Hepatocyte (in vitro differentiated cells): ENCODE measurements at regions not wholly inside any gene's neighbourhood (a gene's known extent, or its start where the extent isn't known, plus 50 kb on each side); places are given as distances from the start of the nearest gene placed in this dataset.

Experiments
- DNase-seq: peaks from one replicate; pipeline ENCODE4 v3.0.0-alpha.2; 2016; ENCODE audit warnings: low spot score
- H2AFZ ChIP-seq: fragments of 200-600 bp; sonication (generic); 2 replicates; pipeline ENCODE4 v1.6.0; 2016; ENCODE audit warnings: antibody characterized with exemption, mild to moderate bottlenecking
- H3K27ac ChIP-seq: fragments of 200-600 bp; sonication (generic); 2 replicates; pipeline ENCODE4 v1.5.1; 2016; ENCODE audit warnings: mild to moderate bottlenecking
- H3K27me3 ChIP-seq: fragments of 200-600 bp; sonication (generic); 2 replicates; pipeline ENCODE4 v1.6.1; 2016
- H3K36me3 ChIP-seq: fragments of 200-600 bp; sonication (generic); replicated peaks from 2 replicates; pipeline ENCODE4 v1.5.1; 2016; ENCODE audit warnings: low read depth; ENCODE audit not compliant: insufficient read depth
- H3K4me1 ChIP-seq: fragments of 200-600 bp; sonication (generic); 2 replicates; pipeline ENCODE4 v1.5.1; 2016; ENCODE audit warnings: mild to moderate bottlenecking, moderate library complexity; ENCODE audit not compliant: insufficient read depth
- H3K4me2 ChIP-seq: fragments of 200-600 bp; sonication (generic); 2 replicates; pipeline ENCODE4 v1.6.0; 2016
- H3K4me3 ChIP-seq: fragments of 200-600 bp; sonication (generic); 2 replicates; pipeline ENCODE4 v1.5.1; 2016; ENCODE audit warnings: mild to moderate bottlenecking
- H3K79me2 ChIP-seq: fragments of 200-600 bp; sonication (generic); 2 replicates; pipeline ENCODE4 v1.6.0; 2017; ENCODE audit warnings: mild to moderate bottlenecking
- H3K9me2 ChIP-seq: fragments of 200-600 bp; sonication (generic); replicated peaks from 2 replicates; pipeline ENCODE4 v1.6.0; 2017; ENCODE audit warnings: mild to moderate bottlenecking; ENCODE audit not compliant: insufficient read depth
- H3K9me3 ChIP-seq: fragments of 200-600 bp; sonication (generic); 2 replicates; pipeline ENCODE4 v1.5.1; 2016; ENCODE audit warnings: low read depth, mild to moderate bottlenecking
- H4K20me1 ChIP-seq: fragments of 200-600 bp; sonication (generic); 2 replicates; pipeline ENCODE4 v1.6.0; 2016; ENCODE audit warnings: mild to moderate bottlenecking; ENCODE audit not compliant: insufficient read depth, poor library complexity, severe bottlenecking
- CTCF ChIP-seq: fragments of 200-600 bp; sonication (generic); IDR thresholded peaks from 2 replicates; pipeline ENCODE4 v1.5.1; 2016; ENCODE audit warnings: antibody characterized with exemption, mild to moderate bottlenecking; ENCODE audit not compliant: poor library complexity
- EZH2 ChIP-seq: fragments of 200-600 bp; sonication (generic); IDR thresholded peaks from 2 replicates; pipeline ENCODE4 v1.6.1; 2016; ENCODE audit warnings: antibody characterized with exemption, mild to moderate bottlenecking, borderline replicate concordance
- EZH2phosphoT487 ChIP-seq: fragments of 200-600 bp; sonication (generic); IDR thresholded peaks from one replicate; pipeline ENCODE4 v1.6.1; 2018; ENCODE audit warnings: antibody characterized with exemption, mild to moderate bottlenecking, low read depth, moderate library complexity; ENCODE audit not compliant: unreplicated experiment, severe bottlenecking
- WGBS: methylation state at CpG from one replicate; pipeline ENCODE4 v1.1.6; 2016; ENCODE audit warnings: low lambda C conversion rate; ENCODE audit errors: missing lambda C conversion rate; 5-methylcytosine and 5-hydroxymethylcytosine counted together

- no peak for TF ChIP-seq EZH2
- no peak for TF ChIP-seq EZH2phosphoT487
- TF ChIP-seq CTCF = no peak
- WGBS = 75% methylated on average over 3 of the region's 3 CpGs
Observed at GRCh38 chr11:97854357-97854756, 1166.4 kb upstream of the CNTN5 start.

DNA sequence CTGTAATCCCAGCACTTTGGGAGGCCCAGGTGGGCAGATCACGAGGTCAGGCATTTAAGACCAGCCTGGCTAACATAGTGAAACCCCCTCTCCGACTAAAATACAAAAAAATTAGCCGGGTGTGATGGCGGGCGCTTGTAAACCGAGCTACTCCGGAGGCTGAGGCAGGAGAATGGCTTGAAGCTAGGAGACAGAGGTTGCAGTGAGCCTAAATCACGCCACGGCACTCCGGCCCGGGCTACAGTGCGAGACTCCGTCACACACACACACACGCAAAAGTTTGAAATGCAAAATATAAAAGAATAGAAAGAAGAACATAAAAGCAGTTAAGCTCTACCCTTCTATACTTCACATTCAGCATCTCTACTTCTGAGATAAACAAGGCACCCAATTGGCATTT, 1165.9 kb upstream of the CNTN5 start:
- no peaks in the 10 kb centered on the region for H3K4me1 ChIP-seq
- H3K27ac ChIP-seq = no peak overlapping the region
- DNase-seq = no peak
- no peak overlapping the region for H2AFZ ChIP-seq
- H3K9me3 ChIP-seq = no peaks in the 10 kb centered on the region
- H3K4me3 ChIP-seq = no peak overlapping the region
- no peak overlapping the region for H3K4me2 ChIP-seq
- no peaks in the 10 kb centered on the region for H3K27me3 ChIP-seq
- 93% methylated on average over 14 of the region's 14 CpGs for WGBS
- no peaks in the 10 kb centered on the region for H4K20me1 ChIP-seq
- no peaks in the 10 kb centered on the region for H3K36me3 ChIP-seq
- H3K9me2 ChIP-seq = no peaks in the 10 kb centered on the region
- TF ChIP-seq EZH2phosphoT487 = no peak
- TF ChIP-seq EZH2 = no peak
- no peak for TF ChIP-seq CTCF
- H3K79me2 ChIP-seq = no peaks in the 10 kb centered on the region

More at GRCh38 chr11:97854357-97854756, 1166.4 kb upstream of the CNTN5 start:
- Histone ChIP-seq H3K4me3 (no peak overlapping the region), H3K79me2 (no peaks in the 10 kb centered on the region), H3K9me2 (no peaks in the 10 kb centered on the region), H3K27ac (no peak overlapping the region), H3K9me3 (no peaks in the 10 kb centered on the region), H3K4me2 (no peak overlapping the region), H2AFZ (no peak overlapping the region), H4K20me1 (no peaks in the 10 kb centered on the region), H3K4me1 (no peaks in the 10 kb centered on the region), H3K27me3 (no peaks in the 10 kb centered on the region), H3K36me3 (no peaks in the 10 kb centered on the region)
- DNase-seq = no peak

DNA sequence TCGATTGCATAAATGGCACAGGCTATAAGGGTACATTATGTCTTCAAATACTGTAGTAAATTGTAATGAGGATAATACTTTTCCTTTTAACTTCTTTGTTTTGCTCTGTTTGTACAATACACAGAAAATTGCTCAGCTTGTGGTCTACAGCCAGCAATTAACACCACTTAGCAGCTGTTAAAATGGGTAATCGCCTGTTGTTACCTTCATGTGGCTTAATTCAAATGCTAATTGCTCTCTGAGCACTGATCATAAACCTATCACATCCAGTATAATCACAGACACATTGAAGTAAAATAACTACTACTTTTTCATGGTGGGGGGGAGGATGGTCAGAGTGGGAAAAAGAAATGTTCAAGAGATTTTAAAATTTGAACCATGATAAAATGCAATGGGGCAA, 1164.1 kb upstream of the CNTN5 start:
- TF ChIP-seq EZH2phosphoT487 (no peak), CTCF (no peak), EZH2 (no peak)
- H3K27ac ChIP-seq = no peak overlapping the region
- no peaks in the 10 kb centered on the region for H3K36me3 ChIP-seq
- DNase-seq = no peak
- H3K4me3 ChIP-seq = no peak overlapping the region
- no peak overlapping the region for H3K4me2 ChIP-seq
- WGBS = 33% methylated on average over 2 of the region's 2 CpGs
- H3K27me3 ChIP-seq = no peaks in the 10 kb centered on the region
- no peaks in the 10 kb centered on the region for H3K9me2 ChIP-seq
- no peaks in the 10 kb centered on the region for H4K20me1 ChIP-seq
- no peaks in the 10 kb centered on the region for H3K9me3 ChIP-seq
- no peaks in the 10 kb centered on the region for H3K4me1 ChIP-seq
- H3K79me2 ChIP-seq = no peaks in the 10 kb centered on the region
- no peak overlapping the region for H2AFZ ChIP-seq

- Histone ChIP-seq H3K4me1 (no peaks in the 10 kb centered on the region), H3K27ac (no peak overlapping the region), H3K27me3 (no peaks in the 10 kb centered on the region), H3K4me2 (no peak overlapping the region), H3K79me2 (no peaks in the 10 kb centered on the region), H3K9me2 (no peaks in the 10 kb centered on the region), H3K4me3 (no peak overlapping the region), H2AFZ (no peak overlapping the region), H3K36me3 (no peaks in the 10 kb centered on the region), H3K9me3 (no peaks in the 10 kb centered on the region), H4K20me1 (no peaks in the 10 kb centered on the region)
- no peak for TF ChIP-seq CTCF
- TF ChIP-seq EZH2phosphoT487 = no peak
- no peak for TF ChIP-seq EZH2
- no peak for DNase-seq
- 46% methylated on average over 1 of the region's 1 CpG for whole genome bisulfite sequencing
Observed at GRCh38 chr11:97860237-97860636, 1160.5 kb upstream of the CNTN5 start.
